ENCODE measurements at regions not wholly inside any gene's neighbourhood (a gene's known extent, or its start where the extent isn't known, plus 50 kb on each side); places are given as distances from the start of the nearest gene placed in this dataset.

DNA sequence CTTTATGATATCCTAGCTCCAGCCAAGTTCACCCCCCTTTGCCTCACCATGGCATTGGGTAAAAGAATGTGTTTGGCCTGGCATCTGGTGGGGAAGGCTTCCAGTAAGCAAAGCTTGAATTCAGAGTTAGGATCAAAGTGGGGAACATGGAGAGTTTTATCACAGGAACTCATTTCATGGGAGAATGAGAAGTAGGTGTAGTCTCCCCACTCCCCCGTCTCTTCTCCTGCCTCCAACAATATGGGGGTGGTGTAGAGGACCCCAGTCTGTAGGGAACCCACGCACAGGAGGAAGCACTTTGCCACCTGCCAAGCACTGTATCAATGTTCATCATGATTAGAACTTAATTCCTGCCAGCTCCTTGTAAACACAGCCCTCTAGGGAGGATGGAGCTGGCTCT, 200.5 kb downstream of the UACA start:
- Histone ChIP-seq H3K23me2 (ENCODE audit: insufficient read length, low read depth, low read length, poor library complexity, severe bottlenecking) (no peaks in the 10 kb centered on the region), H2BK20ac (ENCODE audit: low read depth, low read length, poor library complexity, severe bottlenecking) (no peak overlapping the region), H2AK5ac (ENCODE audit: insufficient read length, low read length) (no peak overlapping the region), H3K56ac (ENCODE audit: insufficient read length, low read depth, low read length) (no peak overlapping the region), H3K27me3 (ENCODE audit: insufficient read depth, low read length) (no peaks in the 10 kb centered on the region), H3K79me2 (ENCODE audit: insufficient read depth, low read length) (no peaks in the 10 kb centered on the region), H3K23ac (ENCODE audit: insufficient read length, low read depth, low read length) (no peak overlapping the region), H3K9ac (ENCODE audit: extremely low read depth, insufficient read length, low read length) (no peak overlapping the region), H3K14ac (ENCODE audit: insufficient read depth, low read length) (no peak overlapping the region), H3K27ac (ENCODE audit: insufficient read length, low read depth, low read length) (no peak overlapping the region), H4K8ac (replicated peaks; ENCODE audit: insufficient read length, low read depth, low read length) (no peak overlapping the region), H3K79me1 (ENCODE audit: insufficient read depth, low read depth, low read length, poor library complexity, severe bottlenecking) (no peaks in the 10 kb centered on the region), H4K5ac (ENCODE audit: insufficient read length, low read depth, low read length) (no peak overlapping the region), H2BK5ac (ENCODE audit: insufficient read length, low read length) (no peak overlapping the region), H2BK12ac (ENCODE audit: insufficient read length, low read depth, low read length) (no peak overlapping the region), H3T11ph (ENCODE audit: low read length) (no peak overlapping the region), H4K20me1 (ENCODE audit: control insufficient read depth, insufficient read depth, insufficient read length) (no peaks in the 10 kb centered on the region), H3K4me1 (ENCODE audit: insufficient read depth, low read length) (no peaks in the 10 kb centered on the region), H4K91ac (ENCODE audit: insufficient read length, low read depth, low read length) (no peak overlapping the region), H2AFZ (ENCODE audit: low read length) (no peak overlapping the region), H2BK120ac (ENCODE audit: low read depth, low read length, poor library complexity, severe bottlenecking) (no peak overlapping the region), H3K4me2 (ENCODE audit: insufficient read depth, insufficient read length, low read length) (no peak overlapping the region), H2BK15ac (ENCODE audit: low read depth, low read length) (no peak overlapping the region), H3K9me3 (ENCODE audit: control insufficient read depth, low read depth, low read length) (no peaks in the 10 kb centered on the region), H3K18ac (ENCODE audit: insufficient read length, low read depth, low read length) (no peak overlapping the region), H3K4ac (ENCODE audit: low read depth, low read length) (no peak overlapping the region)
- peaks cover 6 to 7% of the 10 kb centered on the region in 2 experiments for H3K4me1 Mint-ChIP-seq
- H3K9me3 Mint-ChIP-seq: no peaks in the 10 kb centered on the region
- no peak overlapping the region for H3K27ac Mint-ChIP-seq
- no peak for DNase-seq
- H3K4me3 Mint-ChIP-seq: no peak overlapping the region
- H3K36me3 Mint-ChIP-seq (ENCODE audit: insufficient read depth in 1 of 3, low read depth in 3 of 3): no peaks in the 10 kb centered on the region
- TF ChIP-seq, protein P1, sequence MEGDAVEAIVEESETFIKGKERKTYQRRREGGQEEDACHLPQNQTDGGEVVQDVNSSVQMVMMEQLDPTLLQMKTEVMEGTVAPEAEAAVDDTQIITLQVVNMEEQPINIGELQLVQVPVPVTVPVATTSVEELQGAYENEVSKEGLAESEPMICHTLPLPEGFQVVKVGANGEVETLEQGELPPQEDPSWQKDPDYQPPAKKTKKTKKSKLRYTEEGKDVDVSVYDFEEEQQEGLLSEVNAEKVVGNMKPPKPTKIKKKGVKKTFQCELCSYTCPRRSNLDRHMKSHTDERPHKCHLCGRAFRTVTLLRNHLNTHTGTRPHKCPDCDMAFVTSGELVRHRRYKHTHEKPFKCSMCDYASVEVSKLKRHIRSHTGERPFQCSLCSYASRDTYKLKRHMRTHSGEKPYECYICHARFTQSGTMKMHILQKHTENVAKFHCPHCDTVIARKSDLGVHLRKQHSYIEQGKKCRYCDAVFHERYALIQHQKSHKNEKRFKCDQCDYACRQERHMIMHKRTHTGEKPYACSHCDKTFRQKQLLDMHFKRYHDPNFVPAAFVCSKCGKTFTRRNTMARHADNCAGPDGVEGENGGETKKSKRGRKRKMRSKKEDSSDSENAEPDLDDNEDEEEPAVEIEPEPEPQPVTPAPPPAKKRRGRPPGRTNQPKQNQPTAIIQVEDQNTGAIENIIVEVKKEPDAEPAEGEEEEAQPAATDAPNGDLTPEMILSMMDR (conservative IDR thresholded peaks at IDR 0.05): no peak
- H3K27me3 Mint-ChIP-seq (ENCODE audit: low read depth): no peaks in the 10 kb centered on the region; the same call in 1 of the 2 replicates
- no CpG with 5 or more reads among the region's 2 CpGs for WGBS (ENCODE audit: extremely low coverage, insufficient read length, low lambda C conversion rate)
